Suprapubic skin (tissue), 4 donors: ENCODE measurements at regions not wholly inside any gene's neighbourhood (a gene's known extent, or its start where the extent isn't known, plus 50 kb on each side); places are given as distances from the start of the nearest gene placed in this dataset.

ENCODE experiments used
- DNase-seq, 2 donors: peaks; one replicate each; pipeline ENCODE4 v3.0.0-alpha.2; 2019; ENCODE audit warnings: low spot score in 2 of 2
- H3K27ac ChIP-seq: fragments of 200-600 bp; sonication (generic); one replicate; pipeline ENCODE4 v1.5.1; 2019
- H3K27me3 ChIP-seq: fragments of 200-600 bp; sonication (generic); one replicate; pipeline ENCODE4 v1.5.1; 2019
- H3K36me3 ChIP-seq: fragments of 200-600 bp; sonication (generic); one replicate; pipeline ENCODE4 v1.5.1; 2019
- H3K4me1 ChIP-seq: fragments of 200-600 bp; sonication (generic); one replicate; pipeline ENCODE4 v1.5.1; 2019
- H3K4me3 ChIP-seq: fragments of 200-600 bp; sonication (generic); one replicate; pipeline ENCODE4 v1.5.1; 2019; ENCODE audit warnings: mild to moderate bottlenecking
- H3K9me3 ChIP-seq: fragments of 200-600 bp; sonication (generic); one replicate; pipeline ENCODE4 v1.5.1; 2019
- CTCF ChIP-seq, 2 donors: fragments of 200-600 bp in 1 of 2; fragments of 450-650 bp in 1 of 2; sonication (generic) in 1 of 2; IDR thresholded peaks; one replicate each; pipeline ENCODE4 v1.5.1; 2016 to 2019; ENCODE audit warnings: antibody characterized with exemption in 2 of 2, mild to moderate bottlenecking in 1 of 2, moderate library complexity in 1 of 2
- EP300 ChIP-seq: sonication (generic); formaldehyde crosslinking; IDR thresholded peaks from one replicate; pipeline ENCODE4 v1.6.1; 2017; ENCODE audit warnings: antibody characterized with exemption
- POLR2A ChIP-seq, 2 donors: fragments of 450-650 bp; IDR thresholded peaks; one replicate each; pipeline ENCODE4 v1.6.1; 2017; ENCODE audit warnings: antibody characterized with exemption in 2 of 2, mild to moderate bottlenecking in 2 of 2, moderate library complexity in 2 of 2
- POLR2AphosphoS5 ChIP-seq, 3 donors: sonication (generic); formaldehyde crosslinking; IDR thresholded peaks; one replicate each; pipeline ENCODE4 v1.6.1; 2017; ENCODE audit warnings: antibody characterized with exemption in 3 of 3
- WGBS: methylation state at CpG from one replicate; pipeline ENCODE4 v1.1.5; 2018; 5-methylcytosine and 5-hydroxymethylcytosine counted together

GRCh38 chr20:12886618-12887363, 122.0 kb upstream of the SPTLC3 start:
- no peaks in the 10 kb centered on the region for H3K4me1 ChIP-seq
- no peaks in the 10 kb centered on the region for H3K36me3 ChIP-seq
- H3K27ac ChIP-seq, result no peak overlapping the region
- WGBS, result 89% methylated on average over 5 of the region's 5 CpGs
- no peak overlapping the region for H3K4me3 ChIP-seq
- no peak for DNase-seq
- TF ChIP-seq POLR2A (IDR thresholded peaks at IDR 0.05), result no peak
- no peak for TF ChIP-seq EP300
- TF ChIP-seq CTCF (IDR thresholded peaks at IDR 0.05), result no peak
- no peak for TF ChIP-seq POLR2AphosphoS5 (IDR thresholded peaks at IDR 0.05)
- H3K9me3 ChIP-seq, result no peaks in the 10 kb centered on the region
- no peaks in the 10 kb centered on the region for H3K27me3 ChIP-seq

- DNase-seq, result no peak
- 66% methylated on average over 3 of the region's 3 CpGs for WGBS
- Histone ChIP-seq H3K4me1 (no peaks in the 10 kb centered on the region), H3K27me3 (no peaks in the 10 kb centered on the region), H3K9me3 (no peaks in the 10 kb centered on the region), H3K36me3 (no peaks in the 10 kb centered on the region), H3K27ac (no peak overlapping the region), H3K4me3 (no peak overlapping the region)
- no peak for TF ChIP-seq POLR2AphosphoS5 (IDR thresholded peaks at IDR 0.05)
- TF ChIP-seq POLR2A (IDR thresholded peaks at IDR 0.05), result no peak
- TF ChIP-seq EP300, result no peak
- no peak for TF ChIP-seq CTCF (IDR thresholded peaks at IDR 0.05)
These were observed 117.1 kb upstream of the SPTLC3 start for GRCh38 chr20:12891643-12892042.

GRCh38 chr20:12893019-12893418, 115.8 kb upstream of the SPTLC3 start:
- H3K36me3 ChIP-seq, result no peaks in the 10 kb centered on the region
- no peak for DNase-seq
- H3K4me3 ChIP-seq, result no peak overlapping the region
- 35% methylated on average over 5 of the region's 5 CpGs for WGBS
- no peaks in the 10 kb centered on the region for H3K27me3 ChIP-seq
- no peak for TF ChIP-seq CTCF (IDR thresholded peaks at IDR 0.05)
- no peak for TF ChIP-seq POLR2AphosphoS5 (IDR thresholded peaks at IDR 0.05)
- TF ChIP-seq EP300, result no peak
- TF ChIP-seq POLR2A (IDR thresholded peaks at IDR 0.05), result no peak
- no peak overlapping the region for H3K27ac ChIP-seq
- H3K9me3 ChIP-seq, result no peaks in the 10 kb centered on the region
- no peaks in the 10 kb centered on the region for H3K4me1 ChIP-seq

GRCh38 chr20:12893653-12894052, 115.1 kb upstream of the SPTLC3 start:
- 33% methylated on average over 5 of the region's 6 CpGs for WGBS

GRCh38 chr20:12894089-12894488, 114.7 kb upstream of the SPTLC3 start:
- WGBS, result 85% methylated on average over 6 of the region's 7 CpGs
- no peak overlapping the region for H3K4me3 ChIP-seq
- no peaks in the 10 kb centered on the region for H3K27me3 ChIP-seq
- no peak for TF ChIP-seq EP300
- no peak for TF ChIP-seq POLR2A (IDR thresholded peaks at IDR 0.05)
- no peak for TF ChIP-seq POLR2AphosphoS5 (IDR thresholded peaks at IDR 0.05)
- TF ChIP-seq CTCF (IDR thresholded peaks at IDR 0.05), result no peak
- no peaks in the 10 kb centered on the region for H3K4me1 ChIP-seq
- no peak for DNase-seq
- H3K9me3 ChIP-seq, result no peaks in the 10 kb centered on the region
- no peaks in the 10 kb centered on the region for H3K36me3 ChIP-seq
- H3K27ac ChIP-seq, result no peak overlapping the region

More at GRCh38 chr20:12893653-12894052, 115.1 kb upstream of the SPTLC3 start:
- Histone ChIP-seq H3K4me3 (no peak overlapping the region), H3K27me3 (no peaks in the 10 kb centered on the region), H3K36me3 (no peaks in the 10 kb centered on the region), H3K9me3 (no peaks in the 10 kb centered on the region), H3K27ac (no peak overlapping the region), H3K4me1 (no peaks in the 10 kb centered on the region)
- no peak for DNase-seq
- TF ChIP-seq EP300, result no peak

- no peaks in the 10 kb centered on the region for H3K9me3 ChIP-seq
- H3K36me3 ChIP-seq, result no peaks in the 10 kb centered on the region
- TF ChIP-seq CTCF (IDR thresholded peaks at IDR 0.05) (no peak), EP300 (no peak), POLR2A (IDR thresholded peaks at IDR 0.05) (no peak), POLR2AphosphoS5 (IDR thresholded peaks at IDR 0.05) (no peak)
- H3K4me1 ChIP-seq, result no peaks in the 10 kb centered on the region
- H3K27me3 ChIP-seq, result no peaks in the 10 kb centered on the region
- H3K27ac ChIP-seq, result no peak overlapping the region
- WGBS, result 96% methylated on average over 2 of the region's 2 CpGs
- no peak for DNase-seq
- no peak overlapping the region for H3K4me3 ChIP-seq
These were observed 112.6 kb upstream of the SPTLC3 start for GRCh38 chr20:12896180-12896579.
